ENCODE measurements at regions not wholly inside any gene's neighbourhood (a gene's known extent, or its start where the extent isn't known, plus 50 kb on each side); places are given as distances from the start of the nearest gene placed in this dataset.
"Not testable (repeated sequence)": the region's sequence is repeated elsewhere in the genome, so short reads cannot be mapped to it uniquely, and the experiment has no call there.

- DNase-seq (ENCODE audit: low read depth) = not testable (repeated sequence)
Observed at GRCh38 chr5:34561581-34561980, 94.5 kb upstream of the RAI14 start.

- DNase-seq (ENCODE audit: low read depth) = no peak
Observed at GRCh38 chr5:34562791-34563190, 93.3 kb upstream of the RAI14 start.

- no peak for DNase-seq (ENCODE audit: low read depth)
Observed at GRCh38 chr5:34563269-34563668, 92.9 kb upstream of the RAI14 start.

- no peak for DNase-seq (ENCODE audit: low read depth)
Observed at GRCh38 chr5:34563931-34564709, 92.0 kb upstream of the RAI14 start.

GRCh38 chr5:34564710-34565235 lies 91.4 kb upstream of the RAI14 start:
- DNase-seq (ENCODE audit: low read depth) = no peak

- DNase-seq (ENCODE audit: low read depth) = no peak
Observed at GRCh38 chr5:34570143-34570542, 86.0 kb upstream of the RAI14 start.

- peak; percentile 67 for DNase-seq (ENCODE audit: low read depth)
Observed at GRCh38 chr5:34570721-34571676, 85.1 kb upstream of the RAI14 start.

GRCh38 chr5:34571677-34572041 lies 84.5 kb upstream of the RAI14 start:
- DNase-seq (ENCODE audit: low read depth) = peak; percentile 41

GRCh38 chr5:34574936-34575467 lies 81.1 kb upstream of the RAI14 start:
- no peak for DNase-seq (ENCODE audit: low read depth)

- DNase-seq (ENCODE audit: low read depth) = peak; percentile 49
Observed at GRCh38 chr5:34576891-34577666, 79.0 kb upstream of the RAI14 start.

- DNase-seq (ENCODE audit: low read depth) = no peak
Observed at GRCh38 chr5:34578962-34579361, 77.2 kb upstream of the RAI14 start.

GRCh38 chr5:34580983-34581382 lies 75.1 kb upstream of the RAI14 start:
- DNase-seq (ENCODE audit: low read depth) = no peak

- DNase-seq (ENCODE audit: low read depth) = no peak
Observed at GRCh38 chr5:34582371-34582770, 73.8 kb upstream of the RAI14 start.

GRCh38 chr5:34583167-34583566 lies 73.0 kb upstream of the RAI14 start:
- DNase-seq (ENCODE audit: low read depth) = no peak

GRCh38 chr5:34584165-34584564 lies 72.0 kb upstream of the RAI14 start:
- no peak for DNase-seq (ENCODE audit: low read depth)

GRCh38 chr5:34585601-34586104 lies 70.5 kb upstream of the RAI14 start:
- no peak for DNase-seq (ENCODE audit: low read depth)

- DNase-seq (ENCODE audit: low read depth) = peak; percentile 62
Observed at GRCh38 chr5:34586117-34586885, 69.8 kb upstream of the RAI14 start.

- peak; percentile 44 for DNase-seq (ENCODE audit: low read depth)
Observed at GRCh38 chr5:34587355-34588241, 68.5 kb upstream of the RAI14 start.

GRCh38 chr5:34589832-34590231 lies 66.3 kb upstream of the RAI14 start:
- no peak for DNase-seq (ENCODE audit: low read depth)

GRCh38 chr5:34591723-34592122 lies 64.4 kb upstream of the RAI14 start:
- DNase-seq (ENCODE audit: low read depth) = no peak

Data from GM04503 (cell line).